ENCODE measurements at regions not wholly inside any gene's neighbourhood (a gene's known extent, or its start where the extent isn't known, plus 50 kb on each side); places are given as distances from the start of the nearest gene placed in this dataset.

DNA sequence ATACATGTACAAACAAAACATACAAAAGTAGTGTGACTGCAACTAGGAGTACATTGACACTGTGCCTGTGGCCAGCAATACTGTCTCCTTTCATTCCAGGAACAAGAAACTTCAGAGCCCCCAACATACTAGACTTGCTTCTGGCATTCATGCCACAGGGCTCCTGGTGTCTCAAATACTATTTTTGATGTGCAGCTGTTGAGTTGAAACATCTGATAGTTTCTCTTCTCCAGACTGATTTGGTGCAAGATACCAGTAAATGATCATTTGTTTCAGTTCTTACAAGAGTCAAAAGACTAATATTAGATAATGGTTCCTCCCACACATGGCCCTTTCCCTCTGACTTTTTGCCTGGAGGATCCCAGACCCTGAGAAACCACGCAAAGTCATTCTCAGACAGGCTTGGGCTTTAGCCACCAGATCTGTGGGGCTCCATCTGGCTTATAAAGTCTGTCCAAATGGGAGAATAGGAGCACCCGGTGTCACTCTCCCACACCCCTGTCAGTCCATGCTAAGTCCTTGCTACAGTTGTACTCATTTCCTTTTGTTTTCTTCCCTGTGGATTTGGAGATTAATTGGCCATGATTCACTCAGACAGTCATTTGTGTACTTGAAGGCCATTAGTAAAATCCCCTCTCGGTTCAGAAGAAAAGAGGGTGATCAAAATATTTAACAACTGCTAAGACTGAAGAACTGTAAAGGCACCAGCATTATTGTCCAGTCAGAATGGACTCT is 163.5 kb upstream of the RUNX1 start:
- TF ChIP-seq, protein P1, sequence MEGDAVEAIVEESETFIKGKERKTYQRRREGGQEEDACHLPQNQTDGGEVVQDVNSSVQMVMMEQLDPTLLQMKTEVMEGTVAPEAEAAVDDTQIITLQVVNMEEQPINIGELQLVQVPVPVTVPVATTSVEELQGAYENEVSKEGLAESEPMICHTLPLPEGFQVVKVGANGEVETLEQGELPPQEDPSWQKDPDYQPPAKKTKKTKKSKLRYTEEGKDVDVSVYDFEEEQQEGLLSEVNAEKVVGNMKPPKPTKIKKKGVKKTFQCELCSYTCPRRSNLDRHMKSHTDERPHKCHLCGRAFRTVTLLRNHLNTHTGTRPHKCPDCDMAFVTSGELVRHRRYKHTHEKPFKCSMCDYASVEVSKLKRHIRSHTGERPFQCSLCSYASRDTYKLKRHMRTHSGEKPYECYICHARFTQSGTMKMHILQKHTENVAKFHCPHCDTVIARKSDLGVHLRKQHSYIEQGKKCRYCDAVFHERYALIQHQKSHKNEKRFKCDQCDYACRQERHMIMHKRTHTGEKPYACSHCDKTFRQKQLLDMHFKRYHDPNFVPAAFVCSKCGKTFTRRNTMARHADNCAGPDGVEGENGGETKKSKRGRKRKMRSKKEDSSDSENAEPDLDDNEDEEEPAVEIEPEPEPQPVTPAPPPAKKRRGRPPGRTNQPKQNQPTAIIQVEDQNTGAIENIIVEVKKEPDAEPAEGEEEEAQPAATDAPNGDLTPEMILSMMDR (IDR thresholded peaks at IDR 0.05; ENCODE audit: low read depth, low read length) = no peak
- TF ChIP-seq POLR2A (IDR thresholded peaks at IDR 0.05; ENCODE audit: extremely low read depth, insufficient read length) (no peak), MYC (IDR thresholded peaks at IDR 0.05; ENCODE audit: low read depth, low read length) (no peak)
- TF ChIP-seq, protein P2, sequence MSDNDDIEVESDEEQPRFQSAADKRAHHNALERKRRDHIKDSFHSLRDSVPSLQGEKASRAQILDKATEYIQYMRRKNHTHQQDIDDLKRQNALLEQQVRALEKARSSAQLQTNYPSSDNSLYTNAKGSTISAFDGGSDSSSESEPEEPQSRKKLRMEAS (IDR thresholded peaks at IDR 0.05; ENCODE audit: low read depth, low read length) = no peak
